C1 segment of cervical spinal cord (tissue), 14 donors: ENCODE measurements at regions not wholly inside any gene's neighbourhood (a gene's known extent, or its start where the extent isn't known, plus 50 kb on each side); places are given as distances from the start of the nearest gene placed in this dataset.
"Not testable (repeated sequence)": the region's sequence is repeated elsewhere in the genome, so short reads cannot be mapped to it uniquely, and the experiment has no call there.

ENCODE experiments used
- DNase-seq, 14 donors: peaks; one replicate each; lab custom pipeline; 2025; lab: John Stamatoyannopoulos, UW

GRCh38 chr5:40354171-40354570 lies 325.5 kb upstream of the PTGER4 start:
- DNase-seq: no peak

- DNase-seq: no peak
These were observed 326.3 kb upstream of the PTGER4 start for GRCh38 chr5:40353442-40353841.

GRCh38 chr5:40347981-40348725 lies 331.6 kb upstream of the PTGER4 start:
- DNase-seq: no peak

GRCh38 chr5:40346901-40347300 lies 332.8 kb upstream of the PTGER4 start:
- no peak for DNase-seq

GRCh38 chr5:40338434-40338833 lies 341.3 kb upstream of the PTGER4 start:
- DNase-seq: not testable (repeated sequence)

- no peak for DNase-seq
These were observed 345.5 kb upstream of the PTGER4 start for GRCh38 chr5:40334242-40334635.

DNA sequence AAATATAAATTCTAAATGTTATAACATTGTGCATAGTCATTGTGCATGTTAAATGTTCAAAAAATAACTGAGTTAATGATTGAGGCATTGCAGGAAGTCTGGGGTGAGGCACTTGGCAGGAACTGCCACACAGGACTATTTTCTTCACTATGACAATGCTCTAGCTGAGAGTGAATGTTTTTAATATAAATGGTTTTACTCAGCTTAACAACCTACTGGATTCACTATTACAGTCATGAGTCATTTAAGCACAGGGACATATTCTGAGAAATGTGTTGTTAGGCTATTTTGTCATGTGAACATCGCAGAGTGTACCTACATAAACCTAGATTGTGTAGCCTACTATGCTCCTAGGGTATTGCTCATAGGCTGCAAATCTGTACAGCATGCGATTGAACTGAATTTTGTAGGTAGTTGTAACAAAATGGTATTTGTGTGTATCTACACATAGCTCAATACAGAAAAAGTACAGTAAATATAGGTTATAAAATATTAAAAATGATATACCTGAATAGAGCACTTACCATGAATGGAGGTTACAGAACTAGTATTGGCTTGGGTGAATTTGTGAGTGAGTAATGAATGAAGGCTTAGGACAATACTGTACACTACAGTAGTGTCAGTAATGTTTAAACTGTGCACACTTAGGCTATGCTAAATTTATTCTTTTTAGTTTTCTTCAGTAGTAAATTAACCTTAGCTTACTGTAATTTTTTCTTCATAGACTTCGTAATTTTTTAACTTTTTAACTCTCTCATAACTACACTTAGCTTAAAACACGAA lies 346.1 kb upstream of the PTGER4 start:
- no peak for DNase-seq

GRCh38 chr5:40332970-40333369 lies 346.7 kb upstream of the PTGER4 start:
- no peak for DNase-seq

- no peak for DNase-seq
These were observed 348.1 kb upstream of the PTGER4 start for GRCh38 chr5:40331616-40332015.

DNA sequence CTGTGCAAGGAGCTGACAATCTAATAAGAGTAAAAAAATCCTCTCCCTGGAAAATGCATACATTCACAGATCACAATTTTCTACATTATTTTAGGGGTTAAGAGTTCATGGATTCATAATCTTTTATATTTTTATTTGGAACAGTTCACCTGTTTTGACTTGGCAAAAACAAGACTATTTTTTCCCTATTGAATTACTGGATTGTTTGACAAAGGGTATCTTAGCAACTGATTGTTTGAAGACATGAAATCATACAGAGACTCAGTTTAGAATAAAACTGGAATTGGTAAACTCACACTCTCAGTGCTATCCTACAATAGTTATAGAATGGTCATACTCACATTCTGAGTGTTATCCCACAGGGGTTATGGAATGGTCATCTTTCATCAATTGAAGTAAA lies 358.2 kb upstream of the PTGER4 start:
- no peak for DNase-seq

- no peak for DNase-seq
These were observed 361.3 kb upstream of the PTGER4 start for GRCh38 chr5:40318395-40318794.

- no peak for DNase-seq
These were observed 362.7 kb upstream of the PTGER4 start for GRCh38 chr5:40317023-40317422.

DNA sequence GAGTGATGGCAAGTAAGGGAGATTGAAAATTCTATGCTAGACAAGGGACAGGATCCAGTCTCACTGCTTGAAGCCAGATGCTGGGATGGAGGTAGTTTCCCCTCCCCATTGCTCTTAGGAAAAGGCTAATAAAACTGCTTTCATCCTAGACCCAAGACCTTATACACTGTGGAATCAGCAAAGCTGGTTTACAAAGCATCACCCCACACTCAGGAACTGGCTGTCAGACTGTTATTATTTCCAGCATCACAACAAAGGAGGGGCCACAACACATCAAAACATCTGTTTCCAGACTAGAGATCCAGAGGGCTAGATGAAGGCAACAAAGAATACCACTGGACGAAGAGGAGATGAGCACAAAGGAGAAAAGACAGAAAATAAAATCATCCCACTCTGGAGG lies 364.6 kb upstream of the PTGER4 start:
- DNase-seq: no peak

DNA sequence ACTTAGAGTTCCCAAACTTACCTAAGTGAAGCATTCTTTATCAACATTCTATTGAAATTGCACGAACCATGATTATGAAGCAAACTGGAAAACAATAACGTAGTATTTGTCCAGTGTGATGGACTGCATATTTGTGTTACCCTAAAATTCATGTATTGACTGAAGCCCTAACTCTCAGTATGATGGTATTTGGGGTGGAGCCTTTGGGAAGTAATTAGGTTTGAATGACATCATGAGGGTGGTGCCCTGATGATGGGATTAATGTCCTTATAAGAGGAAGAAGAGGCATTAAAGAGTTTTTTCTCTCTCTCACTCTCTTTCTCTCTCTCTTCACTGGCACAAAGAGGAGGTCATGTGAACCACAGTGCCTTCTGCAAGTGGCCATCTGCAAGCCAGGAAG lies 365.4 kb upstream of the PTGER4 start:
- DNase-seq: no peak

- no peak for DNase-seq
These were observed 367.5 kb upstream of the PTGER4 start for GRCh38 chr5:40312205-40312604.

DNA sequence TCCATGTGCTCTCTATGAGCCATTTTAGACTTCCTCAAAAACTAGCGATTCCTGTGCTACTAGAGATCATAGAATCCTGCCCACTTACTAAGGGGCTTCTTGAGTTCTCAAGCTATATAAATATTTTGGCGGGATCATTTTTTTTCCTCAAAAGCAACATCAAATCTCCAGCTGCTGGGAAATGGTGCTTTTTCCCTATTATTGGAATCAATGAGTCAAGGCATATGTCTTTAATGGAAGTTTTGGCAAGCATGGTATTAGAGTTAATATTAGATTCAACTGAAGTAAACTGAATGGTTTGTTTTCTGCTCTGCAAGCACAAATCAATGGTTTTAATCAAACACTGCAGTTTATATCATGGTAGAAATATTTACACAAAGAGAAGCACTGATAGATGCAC lies 369.9 kb upstream of the PTGER4 start:
- no peak for DNase-seq

DNA sequence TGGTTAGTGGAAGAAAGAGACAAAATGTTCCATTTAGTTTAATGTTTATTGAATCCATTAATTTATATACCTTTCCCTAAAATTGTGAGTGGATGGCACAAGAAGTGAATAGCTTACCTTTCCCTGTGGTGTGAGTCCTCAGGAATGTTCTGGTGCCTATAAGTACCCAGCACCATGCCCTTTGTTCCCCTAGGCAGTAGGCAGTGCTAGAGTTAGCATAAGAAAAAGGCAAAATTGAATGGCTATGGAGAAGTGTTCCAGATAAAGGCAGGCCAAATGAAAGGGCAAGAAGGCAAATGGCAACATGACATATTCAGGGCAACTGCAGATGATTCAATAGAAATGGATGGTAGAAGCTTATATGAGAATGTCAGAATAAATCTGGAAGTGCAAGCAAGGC lies 370.8 kb upstream of the PTGER4 start:
- no peak for DNase-seq

GRCh38 chr5:40307920-40308319 lies 371.8 kb upstream of the PTGER4 start:
- no peak for DNase-seq

GRCh38 chr5:40306869-40307487 lies 372.7 kb upstream of the PTGER4 start:
- DNase-seq: no peak

DNA sequence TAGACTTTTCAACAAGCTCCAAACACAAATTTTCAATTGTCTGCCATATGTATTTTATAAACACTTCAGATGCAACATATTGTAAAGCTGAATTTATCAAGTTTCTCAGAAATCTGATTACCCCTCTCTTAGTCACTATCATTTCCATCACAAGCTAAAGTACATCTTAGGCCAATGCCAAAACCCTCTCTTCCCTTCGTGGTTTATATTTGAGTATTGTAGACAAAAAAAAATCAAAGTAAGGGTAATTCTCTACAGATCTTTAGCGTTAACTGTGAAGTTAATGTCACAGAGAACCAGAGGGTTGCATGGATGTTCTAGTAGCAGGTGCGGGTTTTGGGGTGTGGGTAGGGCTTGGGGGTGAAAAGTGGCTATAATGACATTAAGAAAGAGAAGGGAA lies 387.7 kb upstream of the PTGER4 start:
- DNase-seq: no peak

GRCh38 chr5:40291338-40291737 lies 388.4 kb upstream of the PTGER4 start:
- DNase-seq: no peak

GRCh38 chr5:40288800-40289485 lies 390.8 kb upstream of the PTGER4 start:
- no peak for DNase-seq
